COLO668 (cell line): ENCODE measurements at regions not wholly inside any gene's neighbourhood (a gene's known extent, or its start where the extent isn't known, plus 50 kb on each side); places are given as distances from the start of the nearest gene placed in this dataset.
A peak's percentile ranks its signal among the peaks of the same experiment; 100 is the strongest.

ENCODE experiments used
- DNase-seq: peaks from one replicate; lab custom pipeline; 2025; ENCODE audit not compliant: unreplicated experiment; lab: John Stamatoyannopoulos, UW

DNA sequence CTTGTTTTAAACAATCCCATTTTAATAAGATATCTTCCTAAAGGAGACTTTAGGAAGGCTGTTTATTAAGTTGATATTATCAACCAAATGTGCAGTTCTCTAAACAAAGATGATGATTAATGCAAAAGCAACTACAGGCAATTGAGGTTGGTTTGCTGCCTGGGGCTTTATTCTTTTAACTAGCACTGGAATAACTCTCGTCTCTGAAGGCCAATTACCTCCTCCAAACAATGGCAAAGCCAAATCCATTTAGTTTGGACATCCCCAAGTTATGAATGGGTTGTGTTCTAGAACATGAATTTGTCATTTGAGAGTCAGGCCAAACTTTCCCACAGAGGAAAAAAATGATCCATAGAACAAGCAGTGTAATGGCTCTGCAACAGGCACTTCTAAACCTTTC lies 114.1 kb downstream of the SLC16A9 start:
- DNase-seq, result no peak

DNA sequence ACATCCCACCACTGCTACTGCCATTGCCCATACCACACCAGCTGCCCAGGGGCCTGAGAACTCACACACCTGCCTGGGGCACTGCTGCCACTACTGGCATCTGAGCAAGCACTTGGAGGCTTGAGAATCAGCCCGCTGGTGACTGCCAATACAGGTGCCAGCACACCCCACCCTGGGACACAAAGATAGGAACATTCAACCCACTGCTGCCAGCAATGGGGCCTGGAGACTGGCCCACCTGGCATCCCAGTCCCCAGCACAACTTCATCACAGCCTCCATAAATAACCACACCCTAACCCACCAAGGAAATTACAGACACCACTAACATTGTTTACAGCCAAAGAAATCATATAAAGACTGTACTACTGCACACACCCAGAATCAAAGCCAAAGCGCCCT lies 115.9 kb downstream of the SLC16A9 start:
- no peak for DNase-seq

DNA sequence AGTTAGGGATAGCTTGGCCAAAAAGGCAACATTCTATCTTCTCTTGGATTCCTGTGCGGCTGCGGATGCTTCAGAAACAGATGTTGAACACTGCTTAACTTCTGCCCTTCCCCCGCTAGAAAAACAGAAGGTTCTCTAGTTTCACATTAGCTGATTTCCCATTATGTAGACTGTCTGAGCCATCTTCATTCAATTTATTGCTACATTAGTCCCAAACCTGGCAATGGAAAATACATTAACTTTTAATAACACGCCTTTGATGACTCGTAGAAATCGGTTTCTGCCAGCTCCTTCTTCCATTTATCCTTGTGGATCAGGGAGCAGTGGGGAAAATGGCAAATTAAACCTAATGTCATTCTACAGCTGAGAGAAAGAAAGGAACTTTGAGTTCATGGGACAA lies 119.9 kb downstream of the SLC16A9 start:
- DNase-seq, result no peak

DNA sequence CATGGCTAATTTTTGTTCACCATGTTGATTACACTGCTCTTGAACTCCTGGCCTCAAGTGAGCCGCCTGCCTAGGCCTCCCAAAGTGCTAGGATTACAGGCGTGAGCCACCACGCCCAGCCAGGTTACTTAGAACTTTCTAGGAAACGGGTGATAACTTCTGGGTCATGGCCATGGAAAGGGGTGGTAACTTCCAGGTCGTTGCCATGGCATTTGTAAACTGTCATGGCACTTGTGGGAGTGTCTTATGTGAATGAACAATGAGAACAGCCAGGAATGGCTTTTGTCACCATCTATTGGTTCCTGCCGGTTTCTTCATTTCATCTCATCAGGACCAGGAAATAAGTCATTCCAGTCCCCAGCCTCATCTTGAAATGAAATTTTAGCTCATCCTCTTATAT lies 120.9 kb downstream of the SLC16A9 start:
- no peak for DNase-seq

DNA sequence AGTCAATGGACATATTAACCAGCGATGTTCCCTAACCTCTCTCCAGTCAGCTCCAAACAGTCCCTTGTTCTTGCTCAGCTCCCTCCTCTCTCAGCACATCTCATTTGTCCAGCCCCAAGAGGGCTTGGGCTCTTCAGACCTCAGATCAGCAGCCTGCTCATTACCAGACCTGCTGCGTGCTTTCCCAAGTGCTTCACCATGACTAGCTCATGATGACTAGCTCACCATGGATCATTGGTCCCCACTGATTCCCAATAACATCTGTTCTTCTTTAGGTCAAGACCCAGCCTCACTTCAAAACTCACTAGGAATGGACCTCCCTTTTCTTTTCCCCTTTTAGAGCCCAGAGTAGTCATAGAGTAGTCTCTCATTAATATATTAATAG lies 121.9 kb downstream of the SLC16A9 start:
- no peak for DNase-seq

DNA sequence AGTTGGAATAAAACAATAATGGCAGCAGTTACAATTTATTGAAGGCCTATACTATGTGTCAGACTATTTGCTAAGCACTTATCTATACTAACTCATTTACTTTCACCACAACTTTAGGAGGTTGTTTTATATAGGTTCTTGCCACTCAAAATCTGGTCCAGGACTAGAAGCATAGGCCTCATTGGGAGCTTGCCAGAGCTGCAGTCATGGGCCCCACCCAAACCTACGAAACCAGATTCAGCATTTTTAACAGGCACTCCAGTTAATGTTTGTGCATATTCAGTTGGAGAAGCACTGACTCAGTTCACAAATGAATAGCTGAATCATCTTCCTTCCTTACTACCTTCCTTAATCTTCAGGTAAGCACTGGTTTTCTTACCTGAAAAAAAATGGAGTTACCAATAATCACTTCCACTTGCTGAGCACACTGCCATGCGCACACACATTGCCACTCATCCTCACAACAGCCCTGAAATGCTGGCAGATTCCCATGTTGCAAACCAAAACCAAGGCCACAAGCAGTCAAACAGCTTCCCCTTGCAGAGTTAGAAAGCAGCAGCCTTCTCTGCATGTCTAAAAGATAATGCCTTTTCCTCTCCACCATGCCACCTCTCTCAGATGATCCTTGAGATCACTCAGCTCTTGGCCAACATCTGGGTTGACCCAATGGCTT lies 122.4 kb downstream of the SLC16A9 start:
- no peak for DNase-seq

DNA sequence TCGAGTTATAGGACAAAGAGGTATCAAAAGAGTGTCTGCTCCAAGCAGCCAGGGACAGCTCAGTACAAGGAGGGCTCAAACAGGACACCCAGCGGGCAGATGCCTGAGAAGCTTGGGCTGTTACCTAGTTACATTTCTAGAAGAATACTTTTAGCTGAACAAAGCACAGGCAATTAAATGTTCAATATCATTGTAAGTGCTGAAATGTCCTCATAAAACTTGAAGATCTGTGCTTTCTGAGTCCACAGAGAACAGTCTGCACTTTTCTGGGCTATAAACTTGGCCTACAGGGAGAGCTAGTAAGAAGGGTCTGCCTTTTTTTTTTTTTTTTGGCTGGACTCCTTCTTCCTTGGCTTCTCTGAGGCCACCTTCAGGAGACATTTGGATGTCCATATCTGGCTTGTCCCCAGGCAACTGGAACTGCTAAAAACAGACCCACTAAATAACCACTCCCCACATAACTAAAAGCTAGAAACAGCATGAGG lies 123.2 kb downstream of the SLC16A9 start:
- DNase-seq, result no peak

DNA sequence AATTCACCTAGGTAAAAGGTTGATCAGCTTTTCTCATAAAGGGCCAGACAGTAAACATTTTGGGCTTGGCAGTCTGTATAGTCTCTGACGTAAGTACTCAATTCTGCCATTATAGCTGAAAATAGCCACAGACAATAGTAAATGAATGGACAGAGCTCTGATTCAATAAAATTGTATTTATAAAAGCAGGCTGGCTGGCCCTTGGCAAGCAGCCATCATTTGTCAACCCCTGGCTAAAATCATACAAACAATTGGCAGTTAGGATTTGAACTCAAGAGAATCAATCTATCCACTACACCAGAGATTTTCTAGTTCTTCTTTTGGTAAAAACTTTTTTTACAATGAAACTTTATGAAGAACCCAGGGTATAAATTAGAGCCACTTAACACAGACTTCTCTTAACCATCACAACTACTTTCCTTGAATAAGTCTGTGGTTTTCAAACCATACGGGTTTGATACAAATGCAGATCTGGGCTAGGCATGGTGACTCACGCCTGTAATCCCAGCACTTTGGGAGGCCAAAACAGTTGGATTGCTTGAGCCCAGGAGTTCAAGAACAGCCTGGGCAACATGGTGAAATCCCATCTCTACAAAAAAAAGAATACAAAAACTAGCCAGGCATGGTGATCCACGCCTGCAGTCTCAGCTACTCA lies 124.5 kb downstream of the SLC16A9 start:
- DNase-seq, result peak; percentile 21

DNA sequence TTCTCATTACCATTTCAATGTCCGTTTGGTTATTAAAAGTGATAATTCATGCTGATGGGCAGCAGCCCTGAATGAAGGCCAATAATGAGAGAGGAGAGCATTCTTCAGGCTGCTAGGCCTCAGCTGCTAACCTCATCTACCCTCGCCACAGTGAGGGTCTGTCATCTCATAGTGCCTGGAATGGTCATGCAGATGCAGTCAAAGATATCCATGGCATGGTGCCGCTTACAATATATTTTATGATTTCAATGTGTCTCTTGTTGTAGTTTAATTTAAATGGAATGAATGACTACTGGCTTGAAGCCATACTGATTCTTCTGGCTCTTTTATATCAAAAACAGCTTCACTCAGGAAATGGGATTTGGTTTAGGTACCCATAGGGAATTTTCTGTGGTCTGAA lies 126.9 kb downstream of the SLC16A9 start:
- DNase-seq, result no peak

DNA sequence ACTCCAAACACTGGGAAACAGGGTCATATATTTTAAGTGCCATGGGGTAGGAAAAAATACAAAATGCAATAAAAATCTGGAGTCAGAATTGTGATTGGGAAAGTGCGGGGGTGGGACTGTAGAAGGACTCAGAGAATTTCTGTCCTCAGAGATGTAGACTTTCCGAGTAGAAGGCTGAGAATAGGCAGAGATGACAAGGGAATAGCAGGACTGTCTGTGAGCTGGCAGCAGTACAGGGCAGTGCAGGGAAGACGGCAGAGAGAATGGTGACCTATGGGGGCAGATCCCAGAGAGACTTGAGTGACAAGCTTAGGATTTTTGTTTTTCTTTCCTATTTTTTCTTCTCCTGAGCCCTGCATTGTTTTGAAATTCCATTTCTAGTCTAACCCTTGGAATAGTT lies 127.6 kb downstream of the SLC16A9 start:
- DNase-seq, result no peak

DNA sequence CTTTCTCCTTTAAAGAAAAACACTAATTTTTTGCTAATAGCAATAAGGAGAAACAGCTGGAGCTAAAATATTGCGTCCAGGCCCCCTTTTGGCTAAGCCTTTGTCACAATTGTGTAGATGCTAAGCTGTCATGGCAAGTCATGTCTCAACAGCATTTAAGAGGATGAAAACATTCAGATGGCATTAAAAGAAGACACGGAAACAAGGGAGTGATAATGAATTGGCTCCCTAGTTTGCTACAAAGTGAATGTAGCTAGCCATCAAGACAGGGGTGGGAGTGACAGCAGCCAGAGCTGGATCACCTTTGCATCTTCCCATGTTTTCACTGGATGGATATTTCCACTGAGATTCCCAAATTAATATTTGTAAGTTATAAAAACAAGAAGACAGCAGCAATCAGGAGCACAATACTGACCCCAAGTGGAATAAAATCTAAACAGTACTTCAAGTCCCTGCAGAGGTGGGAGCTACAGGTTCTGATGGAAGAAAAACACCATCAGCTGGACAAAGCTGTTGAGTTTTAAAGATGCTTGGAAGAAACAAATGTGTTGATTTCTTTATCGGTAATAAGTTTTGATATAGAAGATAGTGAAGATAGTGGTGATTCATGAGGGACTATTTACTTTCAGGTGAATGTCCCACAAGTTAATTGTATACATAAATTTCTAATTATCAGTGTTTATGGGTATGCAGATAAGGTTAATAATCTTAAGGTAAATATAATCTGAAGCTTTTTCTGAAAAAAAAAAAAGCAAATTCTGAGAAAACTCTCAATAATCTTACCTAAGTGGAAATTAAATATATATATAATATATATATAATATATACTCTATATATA lies 129.4 kb downstream of the SLC16A9 start:
- DNase-seq, result peak; percentile 3

DNA sequence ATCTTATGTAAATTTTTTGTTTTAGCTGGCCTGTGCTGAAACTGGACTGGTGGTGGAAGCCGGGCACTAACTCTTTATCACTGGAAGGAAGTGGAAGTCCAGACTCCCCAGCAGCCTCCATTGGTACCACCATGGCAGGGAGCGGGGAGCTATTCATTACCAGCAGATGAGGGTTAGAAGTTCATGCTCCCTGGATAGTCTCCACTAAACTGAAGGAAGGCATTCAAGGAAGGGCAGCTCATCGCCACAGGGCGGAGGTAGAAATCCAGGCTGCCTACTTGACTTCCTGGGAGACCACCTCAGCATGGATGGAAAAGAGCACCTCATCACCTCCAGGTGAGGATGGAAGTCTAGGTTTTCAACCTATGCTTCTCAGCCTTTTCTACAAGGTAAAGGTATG lies 130.9 kb downstream of the SLC16A9 start:
- no peak for DNase-seq

DNA sequence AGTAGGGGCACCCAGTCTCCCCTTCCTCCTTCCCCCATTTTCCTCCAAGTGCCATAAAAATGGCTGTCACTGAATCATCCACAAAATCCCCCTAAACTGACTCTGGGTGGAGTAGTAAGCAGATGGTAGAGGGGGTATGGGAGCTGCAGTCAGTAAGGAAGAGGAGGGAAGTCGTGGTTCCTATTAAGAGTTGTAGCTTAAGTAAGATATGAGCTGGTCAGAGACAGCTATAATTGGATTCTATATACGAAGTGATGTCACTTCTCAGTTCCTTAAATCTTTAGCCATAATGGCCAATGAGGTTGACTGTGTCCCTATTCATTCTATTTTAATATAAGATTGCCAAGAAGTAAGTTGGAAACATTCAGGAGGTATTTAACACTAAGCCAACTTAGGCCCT lies 131.7 kb downstream of the SLC16A9 start:
- no peak for DNase-seq

DNA sequence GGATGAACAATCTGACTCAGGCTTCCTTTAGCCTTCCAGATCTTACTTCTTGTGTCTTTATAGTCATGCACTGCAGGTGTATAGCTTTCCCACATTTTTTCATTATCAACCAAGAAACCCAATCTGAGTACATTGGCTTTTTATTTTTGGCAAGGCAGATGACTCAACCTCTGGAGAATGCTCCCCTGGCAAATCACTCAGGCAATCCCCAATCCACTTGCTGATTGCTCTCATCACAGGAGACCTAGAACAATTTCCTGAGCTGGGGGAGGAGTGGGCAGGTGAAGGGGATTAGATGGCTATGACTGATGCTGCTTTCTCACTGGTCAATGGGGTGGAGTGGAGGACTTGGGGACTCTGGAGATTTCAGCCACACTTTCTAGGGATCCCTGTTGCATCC lies 134.4 kb downstream of the SLC16A9 start:
- no peak for DNase-seq

DNA sequence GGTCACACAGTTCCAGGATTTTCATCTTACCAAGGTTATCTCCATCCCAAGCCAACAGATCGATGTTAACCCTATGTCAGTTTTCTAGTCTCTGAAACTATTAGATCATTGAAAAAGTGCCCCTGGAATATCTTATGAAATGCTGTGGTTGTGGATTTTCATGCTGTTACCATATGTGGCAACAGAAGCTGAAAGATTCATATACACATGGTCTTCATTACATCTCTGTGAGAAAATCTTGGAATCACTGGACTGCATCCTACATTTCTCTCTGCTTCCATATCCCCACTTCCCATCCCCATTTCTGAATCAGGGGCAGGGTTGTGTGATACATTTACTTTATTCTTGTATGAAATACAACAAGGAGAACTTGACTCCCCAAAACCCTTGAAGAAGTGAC lies 146.1 kb downstream of the SLC16A9 start:
- no peak for DNase-seq

DNA sequence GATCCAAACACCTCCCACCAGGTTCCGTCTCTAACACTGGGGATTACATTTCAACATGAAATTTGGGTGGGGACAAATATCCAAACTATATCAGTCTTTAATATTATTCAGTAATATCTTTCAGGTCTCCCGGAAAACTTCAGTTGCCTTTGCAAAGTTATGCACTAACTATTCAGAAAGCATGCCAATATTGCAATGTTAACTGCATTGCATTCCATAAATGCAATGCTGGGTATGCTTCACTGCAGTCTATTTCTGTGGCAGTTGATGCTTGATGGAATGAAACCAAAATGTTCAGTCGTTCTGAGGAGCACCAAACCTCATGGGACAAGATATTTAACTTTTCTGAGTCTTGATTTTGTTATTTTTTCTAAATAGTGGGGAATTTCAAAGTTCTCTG lies 147.5 kb downstream of the SLC16A9 start:
- no peak for DNase-seq

DNA sequence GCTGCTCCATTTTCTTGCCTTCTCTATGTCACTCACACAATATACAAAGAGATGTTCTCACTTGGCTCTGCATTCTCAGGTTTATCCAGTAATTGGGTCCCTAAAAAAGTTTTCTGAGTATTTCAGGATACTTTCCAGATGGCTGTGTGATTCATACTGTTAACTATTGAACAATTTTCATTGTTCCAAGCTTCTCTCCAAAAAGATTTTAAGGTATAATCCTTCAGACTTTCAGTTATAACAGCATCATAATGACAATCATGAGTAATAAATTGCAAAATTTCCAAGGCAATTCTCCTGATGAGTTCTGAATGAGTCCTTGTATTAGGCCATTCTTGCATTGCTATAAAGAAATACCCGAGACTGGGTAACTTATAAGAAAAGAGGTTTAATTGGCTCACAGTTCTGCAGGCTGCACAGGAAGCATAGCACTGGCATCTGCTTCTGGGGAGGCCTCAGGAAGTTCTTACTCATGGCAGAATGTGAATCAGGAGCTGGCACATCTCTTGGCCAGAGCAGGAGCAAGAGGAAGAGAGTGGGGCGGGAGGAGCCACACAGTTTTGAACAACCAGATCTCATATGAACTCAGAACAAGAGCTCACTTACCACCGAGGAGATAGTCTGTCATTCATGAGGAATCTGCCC lies 148.1 kb downstream of the SLC16A9 start:
- DNase-seq, result no peak

DNA sequence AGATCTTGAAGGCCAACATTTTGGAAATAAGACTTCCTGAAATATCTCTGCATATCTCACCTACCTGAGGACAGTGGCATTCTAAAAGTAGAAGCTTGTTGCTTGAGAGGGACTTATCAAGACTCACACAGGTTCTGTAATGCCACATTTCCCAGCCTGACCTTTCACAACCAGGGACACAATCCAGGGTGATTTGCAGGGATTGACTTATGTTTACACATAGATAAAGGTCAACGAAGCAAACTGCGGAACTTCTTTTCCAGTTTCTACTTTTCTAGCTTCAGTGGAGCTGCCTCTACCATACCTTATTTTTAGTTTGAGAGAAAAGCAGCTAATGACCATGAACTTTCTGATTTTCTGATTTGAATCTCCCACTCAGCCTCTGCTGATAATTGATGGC lies 148.7 kb downstream of the SLC16A9 start:
- no peak for DNase-seq

DNA sequence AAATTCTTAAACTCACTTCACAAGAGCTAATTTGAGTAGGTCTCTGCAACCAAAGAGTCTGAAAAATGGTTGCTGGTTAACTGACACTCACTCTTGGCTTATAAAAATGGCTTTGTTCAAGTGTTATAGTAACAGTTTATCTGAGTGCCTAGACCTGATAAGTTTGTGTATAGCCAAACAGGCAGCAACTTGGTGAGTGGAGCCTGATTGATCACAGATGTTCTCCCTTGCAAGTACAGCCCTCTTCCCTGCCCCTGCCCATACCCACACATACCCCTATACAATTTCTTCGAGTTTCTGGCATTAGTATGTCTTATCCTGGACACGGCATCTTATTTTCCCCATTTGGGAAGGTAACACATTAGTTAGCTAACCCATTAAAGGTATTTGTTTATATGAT lies 149.5 kb downstream of the SLC16A9 start:
- DNase-seq, result no peak

DNA sequence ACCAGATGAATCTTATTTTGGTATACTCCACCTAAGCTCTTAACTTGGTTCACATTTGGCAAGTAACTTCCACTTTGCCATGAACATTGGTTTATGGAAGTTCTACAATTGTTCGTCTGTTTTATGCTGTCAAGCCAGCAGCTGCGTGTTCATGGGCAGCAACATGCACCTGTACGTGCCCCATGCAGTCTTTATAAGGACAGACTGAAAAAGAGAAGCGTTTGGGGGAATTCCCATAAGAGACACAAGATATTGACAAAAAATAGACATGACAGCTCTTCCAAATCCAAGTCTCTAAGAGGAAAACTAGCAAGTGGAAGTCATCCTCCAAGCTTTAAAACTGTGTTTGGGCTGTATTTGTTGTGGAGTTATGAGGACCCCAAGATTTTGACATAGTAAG lies 151.6 kb downstream of the SLC16A9 start:
- DNase-seq, result no peak

DNA sequence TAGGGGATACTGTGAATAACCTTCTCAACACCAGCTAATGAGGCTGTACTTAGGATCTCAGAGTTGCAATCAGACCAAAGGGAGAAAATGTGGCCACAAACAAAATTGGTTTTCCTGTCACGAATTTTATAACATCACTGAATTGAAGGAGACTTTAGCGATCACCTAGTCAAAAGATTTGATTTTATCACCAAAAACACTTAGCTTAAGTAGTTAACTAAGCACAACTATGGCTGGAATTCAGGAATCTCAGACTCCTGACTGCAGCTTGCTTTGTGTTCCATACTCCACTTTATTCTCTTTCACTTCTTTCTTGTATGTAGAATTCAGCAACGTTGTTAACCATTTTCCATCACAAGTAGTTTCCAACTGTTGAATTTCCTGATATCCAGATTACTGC lies 152.0 kb downstream of the SLC16A9 start:
- no peak for DNase-seq

DNA sequence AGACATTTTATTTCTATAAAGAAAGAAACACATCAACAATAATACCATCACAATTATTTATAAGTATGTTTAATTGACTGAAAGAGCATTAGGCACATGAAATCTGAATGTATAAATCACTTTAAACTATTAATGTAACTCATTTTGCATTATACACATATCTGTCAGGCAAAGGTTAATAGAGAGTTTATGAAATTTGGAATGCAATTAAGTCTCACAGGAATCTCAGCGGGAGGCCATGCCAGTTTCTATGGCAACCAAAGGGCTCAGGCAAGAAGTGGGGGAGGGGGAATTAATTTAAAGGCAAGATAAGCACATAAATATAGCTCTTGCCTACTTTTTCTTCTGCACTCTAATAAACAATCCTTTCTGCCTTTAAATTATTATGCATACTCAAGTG lies 152.6 kb downstream of the SLC16A9 start:
- no peak for DNase-seq
